H1 (cell line): ENCODE measurements at regions not wholly inside any gene's neighbourhood (a gene's known extent, or its start where the extent isn't known, plus 50 kb on each side); places are given as distances from the start of the nearest gene placed in this dataset.

ENCODE experiments used
- CTCF ChIA-PET: fragments of 300-600 bp; sonication (Branson Sonifier 250); formaldehyde crosslinking; loops from one replicate; lab custom pipeline; 2021; ENCODE audit not compliant: partially characterized antibody; lab: Charles Lee
- POLR2A ChIA-PET: fragments of 300-600 bp; sonication (Branson Sonifier 250); formaldehyde crosslinking; loops from one replicate; lab custom pipeline; 2021; ENCODE audit warnings: inconsistent platforms; ENCODE audit not compliant: partially characterized antibody; lab: Charles Lee
- DNase-seq, 2 experiments: peaks; one replicate each; pipeline versions ENCODE4 v3.0.0 to v3.0.0-alpha.2; 2010 to 2022; ENCODE audit warnings: low spot score in 2 of 2, low read depth in 1 of 2, mixed read lengths in 1 of 2
- FAIRE-seq: peaks from 2 replicates; lab custom pipeline; 2011; peaks lifted over from hg19 to GRCh38; lab: Jason Lieb, UNC
- H2AFZ ChIP-seq: 2 replicates; pipeline ENCODE4 v1.8.1; 2012; ENCODE audit warnings: low read length, inconsistent platforms
- H2AK5ac ChIP-seq: 2 replicates; pipeline ENCODE4 v1.6.1; 2013; ENCODE audit warnings: low read depth, low read length
- H2BK120ac ChIP-seq: replicated peaks from 2 replicates; pipeline ENCODE3; 2013; ENCODE audit warnings: low read depth, low read length, inconsistent platforms
- H2BK12ac ChIP-seq: 2 replicates; pipeline ENCODE4 v1.6.1; 2013; ENCODE audit warnings: low read depth, low read length
- H2BK15ac ChIP-seq: 2 replicates; pipeline ENCODE4 v1.6.1; 2013; ENCODE audit warnings: low read length
- H2BK20ac ChIP-seq: 2 replicates; pipeline ENCODE4 v1.6.1; 2013; ENCODE audit warnings: low read length
- H2BK5ac ChIP-seq: 2 replicates; pipeline ENCODE4 v1.6.1; 2013; ENCODE audit warnings: low read depth, low read length
- H3K14ac ChIP-seq: 2 replicates; pipeline ENCODE4 v1.6.1; 2013; ENCODE audit warnings: inconsistent platforms; ENCODE audit not compliant: insufficient read length
- H3K18ac ChIP-seq: 2 replicates; pipeline ENCODE4 v1.6.1; 2013; ENCODE audit warnings: low read length; ENCODE audit errors: extremely low read depth
- H3K23ac ChIP-seq: 2 replicates; pipeline ENCODE4 v1.6.1; 2013; ENCODE audit warnings: inconsistent platforms; ENCODE audit not compliant: insufficient read length
- H3K23me2 ChIP-seq: 2 replicates; pipeline ENCODE4 v1.6.1; 2013; ENCODE audit warnings: low read depth, low read length
- H3K27ac ChIP-seq: 2 replicates; pipeline ENCODE4 v1.6.1; 2011; ENCODE audit warnings: low read depth, low read length, inconsistent platforms
- H3K27me3 ChIP-seq, 4 experiments: replicated peaks in 1 of 4; 1 replicate in 1 of 4; 2 replicates in 3 of 4; pipeline versions ENCODE4 v1.6.1 to v1.8.1; 2011 to 2013; ENCODE audit warnings: low read length in 3 of 4, mild to moderate bottlenecking in 3 of 4, inconsistent platforms in 2 of 4, mixed read lengths in 2 of 4, moderate library complexity in 1 of 4; ENCODE audit not compliant: control insufficient read depth in 3 of 4, insufficient read depth in 3 of 4; ENCODE audit errors: extremely low read depth in 1 of 4
- H3K36me3 ChIP-seq, 4 experiments: 2 replicates each; pipeline versions ENCODE4 v1.6.1 to v1.8.1; 2011 to 2013; ENCODE audit warnings: mild to moderate bottlenecking in 4 of 4, low read length in 3 of 4, moderate library complexity in 2 of 4, control low read depth in 1 of 4, inconsistent platforms in 1 of 4; ENCODE audit not compliant: insufficient read depth in 4 of 4, control insufficient read depth in 2 of 4
- H3K4ac ChIP-seq: replicated peaks from 2 replicates; pipeline ENCODE3; 2013; ENCODE audit warnings: low read length, low read depth, mixed read lengths, inconsistent platforms; ENCODE audit not compliant: insufficient read length
- H3K4me1 ChIP-seq, 4 experiments: replicated peaks in 1 of 4; 1 replicate in 1 of 4; 2 replicates in 3 of 4; pipeline versions ENCODE4 v1.6.1 to v1.8.1; 2011 to 2013; ENCODE audit warnings: low read length in 3 of 4, inconsistent platforms in 2 of 4, mixed read lengths in 1 of 4; ENCODE audit not compliant: insufficient read depth in 4 of 4, control insufficient read depth in 3 of 4
- H3K4me2 ChIP-seq, 2 experiments: 2 replicates each; pipeline versions ENCODE4 v1.6.1 to v1.8.1; 2011 to 2013; ENCODE audit warnings: low read depth in 2 of 2, low read length in 2 of 2, control low read depth in 1 of 2, inconsistent platforms in 1 of 2, mild to moderate bottlenecking in 1 of 2; ENCODE audit not compliant: insufficient read depth in 1 of 2
- H3K4me3 ChIP-seq, 4 experiments: fragments of 200-600, 300-600 bp in 1 of 4; sonication (generic), shearing (Covaris generic), sonication (Bioruptor Twin) in 1 of 4; 2 replicates each; pipeline versions ENCODE4 v1.5.1 to v1.8.1; 2011 to 2016; ENCODE audit warnings: low read length in 4 of 4, low read depth in 3 of 4, control low read depth in 2 of 4, inconsistent platforms in 2 of 4, mild to moderate bottlenecking in 2 of 4, mixed read lengths in 1 of 4, moderate library complexity in 1 of 4; ENCODE audit not compliant: insufficient read depth in 2 of 4; ENCODE audit errors: extremely low read depth in 1 of 4
- H3K56ac ChIP-seq: replicated peaks from 2 replicates; pipeline ENCODE3; 2013; ENCODE audit warnings: low read depth, mild to moderate bottlenecking, mixed read lengths, low read length, inconsistent platforms; ENCODE audit not compliant: insufficient read length
- H3K79me1 ChIP-seq: 2 replicates; pipeline ENCODE4 v1.6.1; 2013; ENCODE audit warnings: low read depth, low read length, control low read depth
- H3K79me2 ChIP-seq, 2 experiments: 2 replicates each; pipeline versions ENCODE4 v1.6.1 to v1.8.1; 2012 to 2013; ENCODE audit warnings: low read length in 2 of 2, mild to moderate bottlenecking in 2 of 2, inconsistent platforms in 1 of 2; ENCODE audit not compliant: insufficient read depth in 2 of 2, control insufficient read depth in 1 of 2
- H3K9ac ChIP-seq, 4 experiments: replicated peaks in 1 of 4; 1 replicate in 1 of 4; 2 replicates in 3 of 4; pipeline versions ENCODE4 v1.6.1 to v1.8.1; 2011 to 2013; ENCODE audit warnings: low read depth in 3 of 4, low read length in 3 of 4, control low read depth in 2 of 4, mild to moderate bottlenecking in 2 of 4, moderate library complexity in 2 of 4, inconsistent platforms in 1 of 4; ENCODE audit errors: extremely low read depth in 1 of 4
- H3K9me3 ChIP-seq, 2 experiments: 2 replicates each; pipeline versions ENCODE4 v1.6.1 to v1.8.1; 2012 to 2013; ENCODE audit warnings: mild to moderate bottlenecking in 2 of 2, moderate library complexity in 2 of 2, control low read depth in 1 of 2, inconsistent platforms in 1 of 2, low read depth in 1 of 2, low read length in 1 of 2, mixed read lengths in 1 of 2; ENCODE audit not compliant: insufficient read depth in 2 of 2
- H4K20me1 ChIP-seq, 2 experiments: replicated peaks in 1 of 2; 2 replicates each; pipeline versions ENCODE3 to v1.8.1; 2011 to 2013; ENCODE audit warnings: inconsistent platforms in 2 of 2, low read length in 2 of 2, mild to moderate bottlenecking in 1 of 2; ENCODE audit not compliant: insufficient read depth in 2 of 2, control insufficient read depth in 1 of 2
- H4K5ac ChIP-seq: 2 replicates; pipeline ENCODE4 v1.6.1; 2013; ENCODE audit warnings: low read length, low read depth, mixed read lengths, inconsistent platforms; ENCODE audit not compliant: insufficient read length
- H4K8ac ChIP-seq: 2 replicates; pipeline ENCODE4 v1.8.0; 2013; ENCODE audit warnings: mild to moderate bottlenecking, moderate library complexity, low read length, inconsistent platforms; ENCODE audit not compliant: insufficient read depth; ENCODE audit errors: extremely low read depth
- H4K91ac ChIP-seq: replicated peaks from 2 replicates; pipeline ENCODE3; 2013; ENCODE audit warnings: low read length, mixed read lengths, inconsistent platforms; ENCODE audit not compliant: insufficient read length
- ASH2L ChIP-seq: fragments of 200-600, 300-600 bp; sonication (generic); IDR thresholded peaks from one replicate; pipeline ENCODE4 v1.7.1; 2017; ENCODE audit warnings: low read length
- BACH1 ChIP-seq: IDR thresholded peaks from 2 replicates; pipeline ENCODE4 v1.6.1; 2012; ENCODE audit warnings: low read length, improper control_type of control experiment
- BCL11A ChIP-seq, 2 experiments: IDR thresholded peaks; one replicate each; pipeline ENCODE4 v1.6.1; 2011; ENCODE audit warnings: low read depth in 2 of 2, low read length in 2 of 2, mild to moderate bottlenecking in 2 of 2
- CTBP2 ChIP-seq: IDR thresholded peaks from 2 replicates; pipeline ENCODE4 v1.7.0; 2011; ENCODE audit warnings: borderline replicate concordance, mild to moderate bottlenecking, moderate library complexity, mixed read lengths, low read length; ENCODE audit not compliant: insufficient read depth, insufficient read length
- EZH2 ChIP-seq: fragments of 200-600 bp; sonication (generic); IDR thresholded peaks from 2 replicates; pipeline ENCODE4 v1.7.1; 2012; ENCODE audit warnings: low read depth, mild to moderate bottlenecking, moderate library complexity, low read length, inconsistent platforms; ENCODE audit not compliant: severe bottlenecking
- RBBP5 ChIP-seq: IDR thresholded peaks from 2 replicates; pipeline ENCODE4 v1.7.1; 2012; ENCODE audit warnings: low read depth, mild to moderate bottlenecking, inconsistent platforms, low read length, moderate library complexity, borderline replicate concordance
- SAP30 ChIP-seq: fragments of 300-600 bp; sonication (generic); IDR thresholded peaks from 2 replicates; pipeline ENCODE4 v1.7.1; 2012; ENCODE audit warnings: low read length, moderate library complexity, mild to moderate bottlenecking, inconsistent platforms; ENCODE audit not compliant: insufficient read depth, insufficient replicate concordance
- SIRT6 ChIP-seq: IDR thresholded peaks from one replicate; pipeline ENCODE4 v1.7.1; 2012; ENCODE audit warnings: low read length, inconsistent platforms
- SIX5 ChIP-seq: IDR thresholded peaks from 2 replicates; pipeline ENCODE4 v1.6.1; 2011; ENCODE audit warnings: mild to moderate bottlenecking, low read depth, low read length
- TCF12 ChIP-seq: IDR thresholded peaks from 2 replicates; pipeline ENCODE4 v1.6.1; 2011; ENCODE audit warnings: low read depth, mild to moderate bottlenecking, low read length
- WGBS, 2 experiments: shearing (Covaris generic) in 1 of 2; methylation state at CpG; one replicate each; pipeline versions ENCODE4 v1.1.6 to v1.1.7; 2013 to 2015; ENCODE audit warnings: low lambda C conversion rate in 2 of 2, mixed read lengths in 2 of 2, inconsistent platforms in 1 of 2, low coverage in 1 of 2, missing lambda C conversion rate in 1 of 2; ENCODE audit not compliant: insufficient replicate concordance in 2 of 2, insufficient coverage in 1 of 2, insufficient read length in 1 of 2; ENCODE audit errors: extremely low coverage in 1 of 2, missing lambda C conversion rate in 1 of 2; 5-methylcytosine and 5-hydroxymethylcytosine counted together

- H3K27me3 ChIP-seq: no peaks in the 10 kb centered on the region
Measured at GRCh38 chr12:22991250-22991844, 366.4 kb downstream of the ETNK1 start.

More at GRCh38 chr12:22991250-22991844, 366.4 kb downstream of the ETNK1 start:
- DNase-seq (no peak), FAIRE-seq (no peak)
- CTCF ChIA-PET: interaction anchor here (0.8 to 1.2 kb wide), 2 partner anchors 11 to 64 kb away, joined by 3 to 4 read pairs; no protein-coding TSS in a partner anchor
- no peak overlapping the region for H2BK15ac ChIP-seq
- H3K27ac ChIP-seq: no peak overlapping the region
- no peak overlapping the region for H2BK5ac ChIP-seq
- no peak overlapping the region for H2AK5ac ChIP-seq
- H4K8ac ChIP-seq: no peak overlapping the region
- H4K20me1 ChIP-seq: no peaks in the 10 kb centered on the region
- H4K91ac ChIP-seq: no peak overlapping the region
- H4K5ac ChIP-seq: no peak overlapping the region
- no peak overlapping the region for H3K23ac ChIP-seq
- H2BK120ac ChIP-seq: no peak overlapping the region
- POLR2A ChIA-PET: no interaction called here
- no peaks in the 10 kb centered on the region for H3K23me2 ChIP-seq
- no peak overlapping the region for H2BK20ac ChIP-seq
- no peaks in the 10 kb centered on the region for H3K79me1 ChIP-seq
- no peak overlapping the region for H3K4me2 ChIP-seq
- 96% methylated on average over 3 of the region's 3 CpGs; no CpG with 5 or more reads in 1 of the 2 experiments for WGBS, 2 experiments
- no peak overlapping the region for H3K4ac ChIP-seq
- H3K14ac ChIP-seq: no peak overlapping the region
- H2BK12ac ChIP-seq: no peak overlapping the region
- no peaks in the 10 kb centered on the region for H3K36me3 ChIP-seq
- H3K4me1 ChIP-seq: peaks cover 6 to 11% (median 9%) of the 10 kb centered on the region in 4 experiments; a peak in 4 of 7 replicates
- H3K18ac ChIP-seq: no peak overlapping the region
- H2AFZ ChIP-seq: no peak overlapping the region
- TF ChIP-seq SIRT6: no peak
- TF ChIP-seq BCL11A (IDR thresholded peaks at IDR 0.05; ENCODE audit: low read depth in 2 of 2, low read length in 2 of 2): no peak
- TF ChIP-seq RBBP5: no peak
- no peak for TF ChIP-seq CTBP2
- no peak for TF ChIP-seq SAP30
- TF ChIP-seq SIX5: no peak
- no peak for TF ChIP-seq TCF12
- TF ChIP-seq ASH2L: no peak
- no peak for TF ChIP-seq EZH2
- TF ChIP-seq BACH1: no peak
- no peak overlapping the region for H3K4me3 ChIP-seq
- H3K79me2 ChIP-seq: no peaks in the 10 kb centered on the region
- no peaks in the 10 kb centered on the region for H3K9me3 ChIP-seq
- H3K9ac ChIP-seq: no peak overlapping the region
- no peak overlapping the region for H3K56ac ChIP-seq
